ENCODE measurements at regions not wholly inside any gene's neighbourhood (a gene's known extent, or its start where the extent isn't known, plus 50 kb on each side); places are given as distances from the start of the nearest gene placed in this dataset.
A peak's percentile ranks its signal among the peaks of the same experiment; 100 is the strongest.

DNA sequence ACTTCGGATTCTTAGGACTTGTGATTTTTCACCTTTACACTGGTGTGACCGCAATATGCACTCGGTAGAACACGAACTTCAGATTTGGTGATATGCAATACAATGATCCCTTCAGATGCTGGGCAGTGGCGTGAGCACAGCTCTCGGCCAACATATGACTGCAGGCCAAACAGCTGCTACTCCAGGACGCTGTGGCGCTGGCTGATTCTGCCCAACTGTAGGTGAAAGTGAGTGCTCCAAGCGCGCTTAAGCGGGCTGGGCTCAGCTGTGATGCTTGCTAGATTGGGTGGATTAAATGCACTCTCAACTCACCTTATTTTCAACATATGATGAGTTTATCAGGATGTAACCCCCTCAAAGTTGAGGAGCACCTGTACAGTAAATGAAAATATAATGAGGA is 137.6 kb upstream of the RET start:
- DNase-seq (ENCODE audit: extremely low spot score, unreplicated experiment), result no peak
- Mint-ChIP-seq H3K4me1 (ENCODE audit: unreplicated experiment) (peaks cover 4% of the 10 kb centered on the region), H3K27ac (no peak overlapping the region), H3K27me3 (peaks cover 30% of the 10 kb centered on the region), H3K4me3 (no peak overlapping the region), H3K36me3 (no peaks in the 10 kb centered on the region), H3K9me3 (no peaks in the 10 kb centered on the region)
- no peak for TF ChIP-seq CTCF (conservative IDR thresholded peaks at IDR 0.05)

GRCh38 chr10:42939685-42940366 is 137.0 kb upstream of the RET start:
- no peaks in the 10 kb centered on the region for H3K9me3 Mint-ChIP-seq
- no peak for TF ChIP-seq CTCF (conservative IDR thresholded peaks at IDR 0.05)
- peaks cover 25% of the 10 kb centered on the region for H3K27me3 Mint-ChIP-seq
- H3K27ac Mint-ChIP-seq, result no peak overlapping the region
- peaks cover 4% of the 10 kb centered on the region for H3K4me1 Mint-ChIP-seq (ENCODE audit: unreplicated experiment)
- H3K36me3 Mint-ChIP-seq, result no peaks in the 10 kb centered on the region
- H3K4me3 Mint-ChIP-seq, result no peak overlapping the region
- DNase-seq (ENCODE audit: extremely low spot score, unreplicated experiment), result peak; percentile 51

GRCh38 chr10:42940487-42941294 is 136.2 kb upstream of the RET start:
- no peak for TF ChIP-seq CTCF (conservative IDR thresholded peaks at IDR 0.05)
- DNase-seq (ENCODE audit: extremely low spot score, unreplicated experiment), result peak; percentile 66
- no peak overlapping the region for H3K27ac Mint-ChIP-seq

DNA sequence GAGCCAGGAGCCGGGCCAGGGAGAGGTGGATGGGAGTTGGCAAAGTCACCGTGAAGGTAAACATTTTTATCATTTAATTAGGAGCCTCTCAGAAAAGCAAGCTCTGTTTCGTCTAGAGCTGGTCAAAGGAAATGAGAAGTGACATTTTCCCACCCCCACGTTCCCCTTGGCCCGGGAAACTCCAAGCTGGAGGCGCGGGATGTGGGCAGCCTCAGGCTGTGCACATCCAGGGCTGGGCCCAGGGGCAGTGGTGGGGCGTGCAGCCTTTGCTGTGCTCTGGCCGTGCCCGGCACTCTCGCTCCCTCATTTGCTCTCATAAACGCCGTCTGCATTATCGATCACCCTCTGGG is 135.6 kb upstream of the RET start:
- Mint-ChIP-seq H3K27ac (no peak overlapping the region), H3K9me3 (no peaks in the 10 kb centered on the region)

More at GRCh38 chr10:42940487-42941294, 136.2 kb upstream of the RET start:
- Mint-ChIP-seq H3K4me1 (ENCODE audit: unreplicated experiment) (peaks cover 4% of the 10 kb centered on the region), H3K27me3 (peaks cover 16% of the 10 kb centered on the region), H3K9me3 (no peaks in the 10 kb centered on the region), H3K4me3 (no peak overlapping the region), H3K36me3 (no peaks in the 10 kb centered on the region)

GRCh38 chr10:42941790-42942189 is 135.1 kb upstream of the RET start:
- Mint-ChIP-seq H3K27me3 (peaks cover 6% of the 10 kb centered on the region), H3K27ac (no peak overlapping the region), H3K4me3 (no peak overlapping the region), H3K36me3 (no peaks in the 10 kb centered on the region), H3K4me1 (ENCODE audit: unreplicated experiment) (peaks cover 4% of the 10 kb centered on the region), H3K9me3 (no peaks in the 10 kb centered on the region)
- TF ChIP-seq CTCF (conservative IDR thresholded peaks at IDR 0.05), result no peak
- no peak for DNase-seq (ENCODE audit: extremely low spot score, unreplicated experiment)

More for the DNA sequence above, 135.6 kb upstream of the RET start:
- DNase-seq (ENCODE audit: extremely low spot score, unreplicated experiment), result peak; percentile 64
- TF ChIP-seq CTCF (conservative IDR thresholded peaks at IDR 0.05), result no peak
- no peak overlapping the region for H3K4me3 Mint-ChIP-seq
- H3K36me3 Mint-ChIP-seq, result no peaks in the 10 kb centered on the region
- H3K27me3 Mint-ChIP-seq, result peaks cover 10% of the 10 kb centered on the region
- H3K4me1 Mint-ChIP-seq (ENCODE audit: unreplicated experiment), result peaks cover 4% of the 10 kb centered on the region
